ENCODE measurements at regions not wholly inside any gene's neighbourhood (a gene's known extent, or its start where the extent isn't known, plus 50 kb on each side); places are given as distances from the start of the nearest gene placed in this dataset.

GRCh38 chr3:113138839-113139743 is 72.3 kb upstream of the BOC start:
- FAIRE-seq (no peak), DNase-seq (ENCODE audit: insufficient read length, low spot score) (no peak)
- no peak for TF ChIP-seq POLR2A (IDR thresholded peaks at IDR 0.05; ENCODE audit: low read depth, low read length)

- TF ChIP-seq POLR2A (IDR thresholded peaks at IDR 0.05; ENCODE audit: low read depth, low read length): no peak
- FAIRE-seq (peak; percentile 87), DNase-seq (ENCODE audit: insufficient read length, low spot score) (no peak)
Measured at GRCh38 chr3:113140876-113141275, 70.5 kb upstream of the BOC start.

DNA sequence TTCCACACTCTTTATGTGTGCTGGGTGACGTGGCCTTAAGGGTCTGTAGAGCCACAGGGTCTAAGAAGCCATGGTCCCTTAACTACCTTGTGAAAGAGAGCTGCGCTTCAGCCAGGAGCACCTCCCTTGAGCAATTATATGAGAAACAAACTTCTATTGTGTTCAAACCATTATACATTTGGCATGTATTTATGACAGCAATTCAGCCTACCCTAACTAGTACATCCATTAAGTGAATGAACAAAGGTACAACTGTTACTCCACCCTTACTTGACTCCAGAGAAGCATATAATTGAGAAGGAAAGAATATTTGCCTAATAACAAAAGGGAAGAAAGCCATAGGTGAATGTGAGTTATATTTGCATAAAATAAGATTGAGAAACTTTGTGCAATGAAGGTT is 69.8 kb upstream of the BOC start:
- DNase-seq (ENCODE audit: insufficient read length, low spot score) (no peak), FAIRE-seq (no peak)
- no peak for TF ChIP-seq POLR2A (IDR thresholded peaks at IDR 0.05; ENCODE audit: low read depth, low read length)

- FAIRE-seq: no peak
- TF ChIP-seq POLR2A (IDR thresholded peaks at IDR 0.05; ENCODE audit: low read depth, low read length): no peak
- no peak for DNase-seq (ENCODE audit: insufficient read length, low spot score)
Measured at GRCh38 chr3:113142476-113142875, 68.9 kb upstream of the BOC start.

DNA sequence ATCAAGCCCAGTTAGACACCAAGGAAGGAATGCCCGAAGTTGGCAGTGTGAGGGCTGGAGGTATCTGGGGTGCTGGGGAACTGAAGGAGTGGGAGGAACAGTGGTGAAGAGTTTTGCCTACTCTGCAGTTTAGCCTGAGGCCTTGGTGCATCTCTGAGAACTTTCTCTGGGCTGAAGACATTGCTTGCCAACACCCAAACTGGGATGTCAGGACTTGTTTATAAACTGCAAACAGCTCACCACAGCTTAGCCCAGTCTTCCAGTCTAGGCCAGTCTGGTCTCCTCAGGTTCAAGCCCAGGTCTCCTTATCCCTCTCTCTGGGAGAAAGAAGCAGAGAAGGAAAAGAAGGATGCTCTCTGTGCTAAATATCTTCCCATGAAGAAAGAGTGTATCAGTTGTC is 68.0 kb upstream of the BOC start:
- FAIRE-seq: no peak
- no peak for DNase-seq (ENCODE audit: insufficient read length, low spot score)
- TF ChIP-seq POLR2A (IDR thresholded peaks at IDR 0.05; ENCODE audit: low read depth, low read length): no peak

GRCh38 chr3:113147681-113148261 is 63.6 kb upstream of the BOC start:
- no peak for DNase-seq (ENCODE audit: insufficient read length, low spot score)
- TF ChIP-seq POLR2A (IDR thresholded peaks at IDR 0.05; ENCODE audit: low read depth, low read length): no peak
- no peak for FAIRE-seq

GRCh38 chr3:113148284-113148683 is 63.1 kb upstream of the BOC start:
- TF ChIP-seq POLR2A (IDR thresholded peaks at IDR 0.05; ENCODE audit: low read depth, low read length): no peak
- DNase-seq (ENCODE audit: insufficient read length, low spot score) (no peak), FAIRE-seq (no peak)

DNA sequence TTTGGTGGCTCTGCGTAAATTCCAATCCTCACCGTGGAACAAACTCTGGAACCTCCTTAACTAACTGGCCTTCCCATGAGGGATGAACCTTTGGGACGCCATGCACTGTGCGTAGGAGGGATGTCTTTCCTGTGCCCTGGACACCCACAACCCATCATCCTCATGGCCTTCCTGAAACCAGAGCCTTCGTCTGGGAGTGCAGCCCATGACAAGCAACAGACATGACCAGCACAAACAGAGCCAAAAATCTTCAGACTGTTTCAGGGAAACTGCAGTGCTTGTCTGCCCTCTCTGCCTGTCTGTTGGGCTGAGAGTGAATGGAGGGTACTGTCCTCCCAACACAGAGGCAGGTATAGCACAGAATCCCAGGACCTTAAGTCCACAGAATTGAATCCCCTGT is 61.1 kb upstream of the BOC start:
- FAIRE-seq: no peak

GRCh38 chr3:113151461-113152031 is 59.8 kb upstream of the BOC start:
- TF ChIP-seq POLR2A (IDR thresholded peaks at IDR 0.05; ENCODE audit: low read depth, low read length): no peak
- FAIRE-seq (peak; percentile 89), DNase-seq (ENCODE audit: insufficient read length, low spot score) (no peak)

More for the DNA sequence above, 61.1 kb upstream of the BOC start:
- TF ChIP-seq POLR2A (IDR thresholded peaks at IDR 0.05; ENCODE audit: low read depth, low read length): no peak
- no peak for DNase-seq (ENCODE audit: insufficient read length, low spot score)

- no peak for TF ChIP-seq POLR2A (IDR thresholded peaks at IDR 0.05; ENCODE audit: low read depth, low read length)
- FAIRE-seq (no peak), DNase-seq (ENCODE audit: insufficient read length, low spot score) (no peak)
Measured at GRCh38 chr3:113152849-113153248, 58.5 kb upstream of the BOC start.

DNA sequence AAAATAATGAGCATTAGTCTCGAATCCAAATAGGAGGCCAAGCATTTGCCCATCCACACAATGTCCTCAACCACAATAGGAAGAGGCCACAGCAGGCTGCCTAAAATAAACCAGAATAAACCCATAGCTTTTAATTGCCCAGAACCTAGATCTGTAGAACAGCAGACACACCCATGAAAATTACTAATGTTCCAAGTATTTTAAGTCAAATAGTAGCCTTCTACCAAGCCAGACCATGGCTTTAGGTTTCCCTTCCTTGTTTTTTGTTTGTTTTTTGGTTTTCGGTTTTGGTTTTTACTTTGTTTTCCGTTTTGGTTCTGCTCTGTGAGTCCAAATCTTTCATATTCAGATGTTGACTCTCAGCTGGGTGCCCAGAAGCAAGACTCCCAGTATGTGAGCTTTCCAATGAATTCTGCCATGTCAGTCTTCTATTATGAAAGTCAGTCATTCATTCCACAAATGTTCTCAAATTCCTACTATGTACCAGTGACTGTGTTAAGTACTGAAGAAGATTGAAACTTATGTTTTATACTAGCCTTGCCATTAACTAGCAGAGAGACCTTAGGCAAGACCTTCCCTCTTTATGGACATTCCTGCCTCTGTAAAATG is 57.8 kb upstream of the BOC start:
- FAIRE-seq (no peak), DNase-seq (ENCODE audit: insufficient read length, low spot score) (no peak)
- no peak for TF ChIP-seq POLR2A (IDR thresholded peaks at IDR 0.05; ENCODE audit: low read depth, low read length)

DNA sequence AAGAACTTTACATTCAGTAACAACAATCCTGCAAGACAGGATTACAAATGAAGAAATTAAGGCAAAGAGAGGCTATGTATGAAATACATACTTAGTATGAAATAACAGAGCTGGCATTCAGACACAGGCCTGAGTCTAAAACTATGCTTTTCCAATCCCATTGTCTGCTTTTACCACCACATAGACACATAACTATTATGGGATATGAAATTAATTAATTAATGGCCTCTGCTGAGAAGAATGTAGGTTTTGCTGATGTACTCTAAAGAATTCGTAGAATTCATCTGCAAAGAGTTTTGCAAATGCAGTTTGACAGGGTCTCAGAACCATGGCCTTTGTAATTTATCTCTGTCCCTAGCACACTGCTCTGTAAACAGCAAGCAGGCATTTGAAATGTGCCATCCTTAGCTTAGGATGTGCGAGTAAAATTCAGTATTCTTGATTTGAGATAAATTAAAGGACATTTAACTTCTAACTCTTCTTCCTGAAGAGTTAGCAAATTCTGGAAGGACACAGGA is 54.5 kb upstream of the BOC start:
- no peak for DNase-seq (ENCODE audit: insufficient read length, low spot score)
- no peak for TF ChIP-seq POLR2A (IDR thresholded peaks at IDR 0.05; ENCODE audit: low read depth, low read length)

GRCh38 chr3:113157408-113158030 is 53.8 kb upstream of the BOC start:
- no peak for TF ChIP-seq POLR2A (IDR thresholded peaks at IDR 0.05; ENCODE audit: low read depth, low read length)
- FAIRE-seq: no peak
- DNase-seq (ENCODE audit: insufficient read length, low spot score): no peak

More for the DNA sequence above, 54.5 kb upstream of the BOC start:
- FAIRE-seq: no peak

GRCh38 chr3:113158171-113158570 is 53.2 kb upstream of the BOC start:
- no peak for TF ChIP-seq POLR2A (IDR thresholded peaks at IDR 0.05; ENCODE audit: low read depth, low read length)
- FAIRE-seq (no peak), DNase-seq (ENCODE audit: insufficient read length, low spot score) (no peak)
